ENCODE measurements at regions not wholly inside any gene's neighbourhood (a gene's known extent, or its start where the extent isn't known, plus 50 kb on each side); places are given as distances from the start of the nearest gene placed in this dataset.
"Not testable (repeated sequence)": the region's sequence is repeated elsewhere in the genome, so short reads cannot be mapped to it uniquely, and the experiment has no call there.

- DNase-seq: no peak
Observed at GRCh38 chr3:160047876-160048275, 59.2 kb downstream of the IL12A start.

GRCh38 chr3:160049038-160049437, 60.4 kb downstream of the IL12A start:
- DNase-seq: no peak

GRCh38 chr3:160049565-160049964, 60.9 kb downstream of the IL12A start:
- DNase-seq: no peak

- DNase-seq: no peak
Observed at GRCh38 chr3:160049988-160050387, 61.4 kb downstream of the IL12A start.

GRCh38 chr3:160052385-160053047, 63.9 kb downstream of the IL12A start:
- no peak for DNase-seq

GRCh38 chr3:160053048-160053391, 64.4 kb downstream of the IL12A start:
- no peak for DNase-seq

GRCh38 chr3:160054862-160055261, 66.2 kb downstream of the IL12A start:
- DNase-seq: not testable (repeated sequence)

- DNase-seq: no peak
Observed at GRCh38 chr3:160055659-160056058, 67.0 kb downstream of the IL12A start.

GRCh38 chr3:160057331-160057730, 68.7 kb downstream of the IL12A start:
- DNase-seq: no peak

- DNase-seq: no peak
Observed at GRCh38 chr3:160060409-160061027, 71.9 kb downstream of the IL12A start.

- DNase-seq: no peak
Observed at GRCh38 chr3:160061525-160061924, 72.9 kb downstream of the IL12A start.

GRCh38 chr3:160065282-160065681, 76.6 kb downstream of the IL12A start:
- no peak for DNase-seq

GRCh38 chr3:160065786-160066185, 77.2 kb downstream of the IL12A start:
- DNase-seq: no peak

GRCh38 chr3:160069986-160070385, 81.4 kb downstream of the IL12A start:
- no peak for DNase-seq

- DNase-seq: no peak
Observed at GRCh38 chr3:160076519-160076918, 87.9 kb downstream of the IL12A start.

GRCh38 chr3:160078533-160078932, 89.9 kb downstream of the IL12A start:
- DNase-seq: no peak

- DNase-seq: no peak
Observed at GRCh38 chr3:160081958-160082533, 93.4 kb downstream of the IL12A start.

- no peak for DNase-seq
Observed at GRCh38 chr3:160084998-160085397, 96.4 kb downstream of the IL12A start.

- no peak for DNase-seq
Observed at GRCh38 chr3:160088492-160089137, 100.0 kb downstream of the IL12A start.

- DNase-seq: no peak
Observed at GRCh38 chr3:160090653-160091052, 102.0 kb downstream of the IL12A start.

GRCh38 chr3:160091441-160091840, 102.8 kb downstream of the IL12A start:
- no peak for DNase-seq

GRCh38 chr3:160092760-160093159, 104.1 kb downstream of the IL12A start:
- no peak for DNase-seq

GRCh38 chr3:160094562-160094961, 105.9 kb downstream of the IL12A start:
- DNase-seq: no peak

- no peak for DNase-seq
Observed at GRCh38 chr3:160097478-160097877, 108.8 kb downstream of the IL12A start.
